Motor neuron (in vitro differentiated cells): ENCODE measurements at regions not wholly inside any gene's neighbourhood (a gene's known extent, or its start where the extent isn't known, plus 50 kb on each side); places are given as distances from the start of the nearest gene placed in this dataset.
A peak's percentile ranks its signal among the peaks of the same experiment; 100 is the strongest.

Source experiments
- ATAC-seq, 8 experiments: fragments of 200-7000 bp; cut with Tn5 transposase; replicated peaks in 6 of 8; 2 replicates each; pipeline ENCODE4 v1.8.0; 2021; ENCODE audit warnings: mild to moderate bottlenecking in 8 of 8, moderate library complexity in 8 of 8
- H3K27ac ChIP-seq, 2 donors: fragments of 250-450 bp; sonication (Bioruptor Pico); 2 replicates each; pipeline ENCODE4 v1.9.0; 2021; ENCODE audit warnings: antibody characterized with exemption in 2 of 2, mild to moderate bottlenecking in 2 of 2, moderate library complexity in 1 of 2
- H3K4me1 ChIP-seq, 2 donors: fragments of 250-450 bp; sonication (Bioruptor Pico); replicated peaks in 1 of 2; 2 replicates each; pipeline ENCODE4 v1.6.1; 2021; ENCODE audit warnings: antibody characterized with exemption in 2 of 2, mild to moderate bottlenecking in 2 of 2, moderate library complexity in 1 of 2
- H3K4me3 ChIP-seq, 5 donors: fragments of 250-450 bp; sonication (Bioruptor Pico); 2 replicates each; pipeline ENCODE4 v1.9.0; 2021; ENCODE audit warnings: antibody characterized with exemption in 5 of 5, mild to moderate bottlenecking in 5 of 5, moderate library complexity in 4 of 5
- WGBS, 10 experiments: fragments of 450-650 bp; shearing (Covaris generic); methylation state at CpG; one replicate each; pipeline ENCODE4 v1.0.0; 2022; 5-methylcytosine and 5-hydroxymethylcytosine counted together
- in situ Hi-C, 9 experiments: fragments of 400-800 bp; cut with MboI; loops; one replicate each; pipeline ENCODE4 v1.15.0; 2021; ENCODE audit warnings: low sequenced_read_pairs in 9 of 9, low pct_unique_long_range_greater_than_20kb in 2 of 9; ENCODE audit not compliant: unreplicated experiment in 9 of 9

DNA sequence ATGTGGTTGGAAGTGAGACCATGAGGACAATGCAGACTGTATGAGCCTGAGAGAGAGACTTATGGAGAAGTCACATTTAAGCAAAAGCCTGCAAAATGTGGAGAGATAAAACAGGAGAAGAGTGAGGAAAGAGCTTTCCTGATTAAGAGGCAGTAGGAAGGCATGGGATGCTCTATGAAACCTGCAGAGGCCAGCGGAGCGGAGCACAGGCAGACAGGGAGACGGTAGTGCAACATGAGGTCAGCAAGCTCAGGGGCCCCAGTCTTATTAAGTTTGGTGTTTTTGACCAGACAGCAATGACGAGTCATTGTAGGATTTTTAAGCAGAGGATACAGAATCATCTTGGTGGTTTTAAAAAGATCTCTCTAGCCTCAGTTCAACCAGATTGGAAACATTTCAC is 721.5 kb upstream of the GOLIM4 start:
- Histone ChIP-seq H3K27ac (no peak overlapping the region), H3K4me1 (peaks cover 37 to 52% of the 10 kb centered on the region in 2 donors), H3K4me3 (no peak overlapping the region)
- in situ Hi-C loops, result no loop called here
- 80 to 100% (median 93%) methylated on average over 1 to 4 of the region's 4 CpGs; no CpG with 5 or more reads in 3 of the 10 experiments for WGBS, 10 experiments
- peak in 1 of 8 experiments; percentile 27 for ATAC-seq

DNA sequence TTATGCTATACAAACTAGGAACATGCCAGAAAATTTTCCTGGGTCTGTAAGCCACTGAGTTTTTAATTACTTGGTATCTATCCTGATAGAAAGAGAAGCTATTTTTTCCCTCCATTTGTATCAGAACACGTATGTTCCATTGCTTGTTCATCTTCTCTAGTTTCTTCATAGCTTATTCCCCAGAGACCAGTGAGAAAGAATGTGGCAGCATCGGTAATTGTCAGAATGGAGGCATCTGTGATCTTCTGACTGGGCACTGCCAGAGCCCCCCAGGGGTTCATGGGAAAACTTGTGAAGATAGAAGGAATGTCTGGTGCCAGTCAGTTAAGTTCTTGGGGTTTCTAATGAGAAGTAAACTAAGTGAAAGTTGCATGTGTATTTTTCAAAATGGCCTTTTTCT is 720.2 kb upstream of the GOLIM4 start:
- 0 to 100% (median 64%) methylated on average over 1 to 2 of the region's 2 CpGs; no CpG with 5 or more reads in 2 of the 10 experiments for whole genome bisulfite sequencing, 10 experiments
- Histone ChIP-seq H3K4me3 (no peak overlapping the region), H3K27ac (no peak overlapping the region), H3K4me1 (peaks cover 37 to 64% of the 10 kb centered on the region in 2 donors)
- in situ Hi-C loops, result no loop called here
- no peak for ATAC-seq

DNA sequence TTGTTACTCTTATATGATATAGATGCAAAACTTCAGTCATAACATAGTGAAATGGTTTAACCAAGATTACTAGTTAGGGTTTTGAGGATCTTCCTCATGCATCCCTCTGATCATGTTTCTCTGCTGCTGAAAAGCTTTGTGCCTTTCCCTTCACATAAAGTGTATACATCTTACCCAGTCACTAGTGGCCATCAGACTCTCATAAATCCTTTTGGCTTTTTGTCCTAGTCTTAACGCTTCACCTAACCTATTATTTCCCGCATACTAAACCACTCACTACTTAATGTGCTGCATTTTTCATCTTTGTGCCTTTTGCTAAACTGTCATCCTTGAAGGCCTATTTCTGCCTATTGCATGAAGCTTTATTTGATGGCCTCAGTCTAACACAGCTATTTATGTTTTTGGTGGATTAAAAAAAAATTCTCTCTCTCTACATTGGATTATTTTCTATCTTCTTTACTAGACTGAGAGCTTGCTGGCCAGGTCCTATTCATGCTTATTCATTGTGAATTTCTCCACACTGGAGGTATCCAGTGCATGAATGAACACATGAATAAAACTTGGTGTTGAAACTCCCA is 717.6 kb upstream of the GOLIM4 start:
- ATAC-seq, result peak in 5 of 8 experiments; percentile 97 to 98 (median 98)
- 0 to 100% (median 6%) methylated on average over 1 to 2 of the region's 2 CpGs; no CpG with 5 or more reads in 1 of the 10 experiments for WGBS, 10 experiments
- Histone ChIP-seq H3K4me3 (no peak overlapping the region), H3K27ac (peak overlapping the region; percentile 43 to 71), H3K4me1 (peaks cover 37 to 64% of the 10 kb centered on the region in 2 donors)
- in situ Hi-C loops, result no loop called here

DNA sequence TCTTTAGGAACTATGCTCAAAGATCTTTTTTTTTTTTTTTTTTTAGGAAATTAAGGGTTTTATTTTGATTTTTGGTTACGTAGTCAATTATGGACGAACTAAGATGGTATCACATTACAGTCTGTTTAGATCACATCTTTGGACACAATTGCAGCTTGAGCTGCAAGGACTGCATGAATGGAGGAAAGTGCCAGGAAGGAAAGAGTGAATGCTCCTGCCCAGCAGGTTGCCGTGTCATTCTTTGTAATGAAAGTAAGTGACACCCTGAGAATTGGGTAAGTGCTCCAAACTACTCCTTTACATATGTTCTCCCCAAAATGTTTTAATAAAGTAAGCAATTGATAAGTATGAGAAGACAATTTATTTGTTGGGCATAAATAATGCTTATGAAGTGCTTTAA is 716.5 kb upstream of the GOLIM4 start:
- no peak overlapping the region for H3K4me3 ChIP-seq
- H3K4me1 ChIP-seq, result peaks cover 42 to 69% of the 10 kb centered on the region in 2 donors
- ATAC-seq, result peak in 1 of 8 experiments; percentile 17
- peak overlapping the region; percentile 43 to 71 for H3K27ac ChIP-seq
- WGBS, 10 experiments, result 0 to 71% (median 20%) methylated on average over 1 to 3 of the region's 3 CpGs
- in situ Hi-C loops, result no loop called here

DNA sequence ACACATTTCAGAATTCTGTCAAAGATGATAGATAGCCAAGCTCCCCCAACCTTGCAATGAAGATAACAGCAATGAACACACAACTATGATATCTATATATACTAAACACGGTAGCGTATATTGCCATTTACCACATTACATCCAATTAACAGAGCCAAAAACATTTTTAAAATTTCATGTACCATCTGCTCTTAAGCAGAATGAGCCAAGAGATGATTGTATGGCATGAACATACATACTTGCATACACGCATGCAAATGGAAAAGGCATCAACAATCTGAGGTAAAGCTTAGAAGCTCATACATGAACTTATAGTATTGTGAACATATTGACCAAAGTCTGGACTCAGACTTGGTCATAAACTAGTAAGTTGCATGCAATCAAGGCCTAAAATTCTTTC is 712.9 kb upstream of the GOLIM4 start:
- Histone ChIP-seq H3K4me3 (no peak overlapping the region), H3K27ac (no peak overlapping the region), H3K4me1 (peaks cover 26 to 52% of the 10 kb centered on the region in 2 donors)
- 63 to 100% (median 93%) methylated on average over 1 to 3 of the region's 3 CpGs; no CpG with 5 or more reads in 3 of the 10 experiments for WGBS, 10 experiments
- no peak for ATAC-seq
- in situ Hi-C loops, result no loop called here

DNA sequence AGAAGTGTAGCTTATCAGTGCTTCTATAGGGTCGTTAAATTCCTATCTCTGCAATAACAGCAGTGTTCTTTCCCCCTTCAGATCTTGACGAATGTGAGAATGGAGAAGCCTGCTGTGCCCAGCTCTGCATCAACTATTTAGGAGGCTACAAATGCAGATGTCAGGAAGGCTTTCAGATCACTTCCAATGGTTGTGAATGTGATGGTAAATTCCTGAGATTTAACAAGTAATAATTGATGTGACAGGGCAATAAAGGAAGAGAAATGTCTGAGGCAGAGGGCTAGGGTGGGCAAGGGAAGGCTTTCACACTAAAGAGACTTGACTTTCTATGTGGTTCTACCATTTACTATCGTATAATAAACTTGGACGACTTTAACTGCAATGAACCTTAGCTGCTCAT is 711.7 kb upstream of the GOLIM4 start:
- in situ Hi-C loops, result no loop called here

DNA sequence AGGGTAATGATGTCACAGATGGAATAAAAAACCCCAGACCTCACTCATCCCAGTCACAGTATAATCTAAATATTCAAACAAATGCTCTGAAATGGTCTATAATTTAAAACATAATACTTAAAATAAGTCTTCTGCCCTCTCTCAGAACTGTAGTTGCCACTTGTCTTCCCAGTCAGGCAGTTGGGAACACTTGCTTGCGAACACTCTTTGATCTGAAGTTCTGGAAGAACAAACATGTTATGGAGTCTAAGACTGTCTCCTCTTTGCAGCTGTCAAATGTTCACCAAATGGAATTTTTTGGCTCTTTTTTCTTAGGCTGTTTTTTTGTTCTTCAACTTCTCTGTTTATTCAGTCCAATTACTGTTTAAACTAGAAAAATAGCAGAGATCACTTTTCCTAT is 711.1 kb upstream of the GOLIM4 start:
- no peak overlapping the region for H3K4me3 ChIP-seq
- no peak overlapping the region for H3K27ac ChIP-seq
- in situ Hi-C loops, result no loop called here
- 38 to 100% (median 64%) methylated on average over 1 of the region's 1 CpG; no CpG with 5 or more reads in 3 of the 10 experiments for WGBS, 10 experiments
- no peak for ATAC-seq
- H3K4me1 ChIP-seq, result peaks cover 18 to 53% of the 10 kb centered on the region in 2 donors

More for the DNA sequence above, 711.7 kb upstream of the GOLIM4 start:
- 0 to 35% (median 10%) methylated on average over 1 to 4 of the region's 4 CpGs; no CpG with 5 or more reads in 1 of the 10 experiments for WGBS, 10 experiments
- peaks cover 17 to 52% of the 10 kb centered on the region in 2 donors for H3K4me1 ChIP-seq
- H3K27ac ChIP-seq, result no peak overlapping the region
- ATAC-seq, result peak in 5 of 8 experiments; percentile 45 to 70 (median 66)
- no peak overlapping the region for H3K4me3 ChIP-seq

DNA sequence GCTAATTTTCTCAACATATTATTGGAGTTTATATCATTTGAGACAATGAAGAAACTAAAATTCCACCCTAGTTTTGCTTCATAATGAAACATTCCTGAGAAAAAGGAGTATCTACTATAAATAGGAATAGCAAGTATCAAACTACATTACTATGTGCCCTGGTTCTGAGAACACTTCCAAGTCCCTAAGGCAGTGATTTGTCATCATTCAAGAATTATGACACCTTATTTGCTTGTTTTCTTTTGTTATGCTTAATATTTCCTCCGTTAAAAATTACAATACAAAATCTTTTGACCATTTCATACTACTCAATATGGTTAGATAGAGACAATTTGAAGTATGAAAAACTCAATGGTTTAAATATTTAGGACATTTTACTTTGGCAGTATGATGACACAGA is 707.8 kb upstream of the GOLIM4 start:
- H3K4me1 ChIP-seq, result peaks cover 22 to 53% of the 10 kb centered on the region in 2 donors
- no peak for ATAC-seq
- 0 to 100% (median 50%) methylated on average over 1 of the region's 1 CpG; no CpG with 5 or more reads in 1 of the 10 experiments for WGBS, 10 experiments

DNA sequence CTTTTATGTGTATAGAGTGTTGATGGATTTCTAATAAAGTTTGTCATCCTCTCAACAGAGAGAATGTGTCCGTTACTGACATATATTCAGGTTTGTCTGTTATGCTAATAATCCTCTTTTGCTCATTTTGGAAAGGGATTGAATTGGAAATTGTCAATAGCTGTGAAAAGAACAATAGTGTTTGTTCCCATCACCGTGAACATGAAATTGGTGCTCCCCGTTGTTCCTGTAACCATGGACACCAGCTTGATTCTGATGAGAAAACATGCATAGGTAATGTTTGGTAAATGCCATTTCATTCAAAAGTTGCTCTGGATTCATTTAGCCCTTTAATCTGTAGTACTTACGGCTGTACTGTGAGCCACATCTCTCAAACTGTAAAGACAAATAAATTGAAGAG is 707.0 kb upstream of the GOLIM4 start:
- Histone ChIP-seq H3K4me3 (no peak overlapping the region), H3K4me1 (peaks cover 20 to 50% of the 10 kb centered on the region in 2 donors), H3K27ac (no peak overlapping the region)
- 0 to 82% (median 26%) methylated on average over 1 to 4 of the region's 4 CpGs; no CpG with 5 or more reads in 1 of the 10 experiments for WGBS, 10 experiments
- in situ Hi-C loops, result no loop called here
- peak in 4 of 8 experiments; percentile 33 to 52 (median 36) for ATAC-seq

More for the DNA sequence above, 707.8 kb upstream of the GOLIM4 start:
- no peak overlapping the region for H3K27ac ChIP-seq
- no peak overlapping the region for H3K4me3 ChIP-seq
- in situ Hi-C loops, result no loop called here

DNA sequence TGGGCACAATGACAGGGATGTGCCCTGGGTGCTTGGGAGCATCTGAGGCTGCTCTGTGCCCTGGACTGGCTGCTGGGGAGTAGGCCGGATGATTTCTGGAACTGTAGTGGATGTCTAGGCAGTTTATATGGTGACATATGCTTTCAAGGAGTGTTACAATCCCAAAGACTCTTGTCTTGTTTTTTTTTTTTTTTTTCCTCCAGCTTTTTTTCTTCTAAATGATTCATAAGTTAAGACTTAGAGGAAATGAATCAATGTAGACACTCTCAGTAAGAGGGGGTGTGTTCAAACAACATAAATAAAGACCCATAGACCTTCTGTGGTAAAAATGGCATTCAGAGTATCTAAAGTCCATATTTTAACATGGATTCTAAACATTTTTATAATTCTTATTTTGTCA is 706.1 kb upstream of the GOLIM4 start:
- in situ Hi-C loops, result no loop called here
- Histone ChIP-seq H3K27ac (no peak overlapping the region), H3K4me1 (peaks cover 12 to 40% of the 10 kb centered on the region in 2 donors), H3K4me3 (no peak overlapping the region)
- peak in 5 of 8 experiments; percentile 33 to 93 (median 87) for ATAC-seq
- 0 to 63% (median 29%) methylated on average over 1 of the region's 1 CpG; no CpG with 5 or more reads in 5 of the 10 experiments for WGBS, 10 experiments

DNA sequence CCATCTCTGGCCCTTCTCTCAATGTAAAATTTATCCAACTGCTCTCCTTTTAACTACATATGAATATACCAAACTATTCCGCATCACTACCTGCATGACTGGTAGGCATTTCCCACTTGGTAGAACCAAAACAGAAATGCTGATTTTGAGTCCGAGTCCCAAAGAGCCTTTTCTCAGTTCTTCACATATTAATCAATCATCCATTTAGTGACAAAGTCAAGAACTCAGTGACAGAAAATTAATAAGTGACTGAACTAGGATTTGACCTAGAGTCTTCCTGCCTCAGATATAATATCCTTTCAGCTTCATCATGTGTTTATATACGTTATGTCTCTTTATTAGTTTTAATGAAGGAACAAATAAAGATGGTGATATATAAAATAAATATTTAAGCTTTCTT is 700.6 kb upstream of the GOLIM4 start:
- in situ Hi-C loops, result no loop called here
- Histone ChIP-seq H3K4me1 (peaks cover under 1 to 4% of the 10 kb centered on the region in 2 donors), H3K4me3 (no peak overlapping the region), H3K27ac (no peak overlapping the region)
- ATAC-seq, result no peak
- 33 to 100% (median 86%) methylated on average over 2 to 3 of the region's 3 CpGs; no CpG with 5 or more reads in 1 of the 10 experiments for WGBS, 10 experiments

DNA sequence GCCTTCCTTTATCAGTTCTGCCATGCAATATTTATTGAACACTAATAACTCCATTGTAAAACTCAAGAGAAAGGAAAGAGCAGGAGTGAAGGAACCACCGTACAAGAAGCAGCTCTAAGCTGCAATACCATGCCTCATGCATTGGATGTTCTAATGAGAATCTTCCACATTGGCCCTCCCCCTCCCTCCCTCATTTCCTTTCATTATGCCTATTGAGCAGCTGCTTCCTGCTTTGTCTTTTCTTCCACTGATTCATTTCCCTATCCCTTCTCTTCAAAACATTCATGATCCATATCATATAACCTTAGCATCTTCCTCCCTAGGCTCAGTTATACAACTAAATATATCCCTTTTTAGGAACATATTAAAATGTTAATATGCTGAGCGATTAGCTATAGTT is 698.7 kb upstream of the GOLIM4 start:
- H3K27ac ChIP-seq, result no peak overlapping the region
- H3K4me3 ChIP-seq, result no peak overlapping the region
- no peaks in the 10 kb centered on the region for H3K4me1 ChIP-seq
- in situ Hi-C loops, result no loop called here
- WGBS, 10 experiments, result 20 to 100% (median 80%) methylated on average over 1 to 2 of the region's 2 CpGs; no CpG with 5 or more reads in 1 of the 10 experiments
- no peak for ATAC-seq

DNA sequence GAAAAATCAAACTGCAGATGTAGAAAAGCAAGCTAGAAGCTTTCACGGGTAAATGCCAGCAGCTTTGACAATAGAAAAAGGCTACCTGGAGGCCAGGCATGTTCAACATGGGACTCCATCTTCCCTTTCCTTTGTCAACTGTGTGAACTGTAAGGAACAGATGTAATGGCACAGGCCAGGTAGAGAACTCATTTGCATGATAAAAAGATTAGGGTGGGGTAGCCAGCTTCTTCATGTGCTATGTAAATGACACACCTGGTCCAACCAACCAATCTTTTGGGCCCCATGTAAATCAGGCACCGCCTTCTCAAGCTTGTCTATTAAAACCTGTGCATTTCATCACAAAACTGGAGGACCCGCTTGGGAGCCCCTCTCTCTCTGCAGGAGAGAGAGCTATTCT is 686.5 kb upstream of the GOLIM4 start:
- no peak for ATAC-seq
- no peak overlapping the region for H3K4me3 ChIP-seq
- H3K27ac ChIP-seq, result no peak overlapping the region
- in situ Hi-C loops, result no loop called here
- WGBS, 10 experiments, result 0 to 100% (median 79%) methylated on average over 1 to 3 of the region's 3 CpGs
- no peaks in the 10 kb centered on the region for H3K4me1 ChIP-seq
